WTC11 (cell line): ENCODE measurements at regions not wholly inside any gene's neighbourhood (a gene's known extent, or its start where the extent isn't known, plus 50 kb on each side); places are given as distances from the start of the nearest gene placed in this dataset.

ENCODE experiments used
- ATAC-seq: fragments of 200-7000 bp; cut with Tn5 transposase; 2 replicates; pipeline ENCODE4 v1.10.0; 2021; ENCODE audit warnings: mild to moderate bottlenecking, moderate library complexity
- CTCF ChIA-PET: fragments of 300-600 bp; sonication (Branson Sonifier 250); formaldehyde crosslinking; loops from one replicate; lab custom pipeline; 2021; ENCODE audit warnings: antibody characterized with exemption; lab: Charles Lee
- POLR2A ChIA-PET: fragments of 350-600 bp; sonication (Branson Sonifier 250); formaldehyde crosslinking; loops from one replicate; lab custom pipeline; 2021; ENCODE audit warnings: antibody characterized with exemption; lab: Charles Lee
- DNase-seq: peaks from one replicate; pipeline ENCODE4 v3.0.0; 2021; ENCODE audit warnings: low spot score
- H3K27ac Mint-ChIP-seq: 2 replicates; pipeline ENCODE4 v1.8.0; 2021; ENCODE audit warnings: mixed read lengths
- H3K27me3 Mint-ChIP-seq: 2 replicates; pipeline ENCODE4 v1.8.0; 2021; ENCODE audit warnings: low read depth, mild to moderate bottlenecking, moderate library complexity, mixed read lengths
- H3K36me3 Mint-ChIP-seq: 2 replicates; pipeline ENCODE4 v1.8.0; 2021; ENCODE audit warnings: mixed read lengths
- H3K4me1 Mint-ChIP-seq: 2 replicates; pipeline ENCODE4 v1.8.0; 2022; ENCODE audit warnings: mixed read lengths
- H3K4me3 Mint-ChIP-seq: 2 replicates; pipeline ENCODE4 v1.8.0; 2021; ENCODE audit warnings: mild to moderate bottlenecking, moderate library complexity, mixed read lengths
- H3K9me3 Mint-ChIP-seq: 2 replicates; pipeline ENCODE4 v1.8.0; 2021; ENCODE audit warnings: mixed read lengths
- ATF1 ChIP-seq: sonication (generic); formaldehyde crosslinking; IDR thresholded peaks from 2 replicates; pipeline ENCODE4 v1.8.1; 2023; ENCODE audit warnings: mild to moderate bottlenecking, moderate library complexity, missing genetic modification reagents
- CBFB ChIP-seq: sonication (generic); formaldehyde crosslinking; IDR thresholded peaks from 2 replicates; pipeline ENCODE4 v1.8.1; 2022; ENCODE audit warnings: mild to moderate bottlenecking, low read depth, missing genetic modification reagents
- GABPB1 ChIP-seq: sonication (generic); formaldehyde crosslinking; IDR thresholded peaks from 2 replicates; pipeline ENCODE4 v1.8.1; 2023; ENCODE audit warnings: mild to moderate bottlenecking, missing genetic modification reagents
- MXD4 ChIP-seq: fragments of 250-450 bp; sonication (Bioruptor Pico); IDR thresholded peaks from 2 replicates; pipeline ENCODE4 v1.8.0; 2021; ENCODE audit warnings: mild to moderate bottlenecking, moderate library complexity, borderline replicate concordance
- NFATC4 ChIP-seq: fragments of 250-450 bp; sonication (Bioruptor Pico); IDR thresholded peaks from 2 replicates; pipeline ENCODE4 v1.9.0; 2021; ENCODE audit warnings: mild to moderate bottlenecking
- NR2C2 ChIP-seq: sonication (generic); formaldehyde crosslinking; IDR thresholded peaks from 2 replicates; pipeline ENCODE4 v1.8.0; 2022; ENCODE audit warnings: mild to moderate bottlenecking, missing genetic modification reagents
- RORB ChIP-seq: fragments of 250-450 bp; sonication (Bioruptor Pico); IDR thresholded peaks from 2 replicates; pipeline ENCODE4 v1.9.0; 2021; ENCODE audit warnings: mild to moderate bottlenecking
- SMAD3 ChIP-seq: sonication (generic); formaldehyde crosslinking; IDR thresholded peaks from 2 replicates; pipeline ENCODE4 v1.8.0; 2022; ENCODE audit warnings: missing genetic modification reagents, mild to moderate bottlenecking, borderline replicate concordance
- TEAD4 ChIP-seq: sonication (generic); formaldehyde crosslinking; IDR thresholded peaks from 2 replicates; pipeline ENCODE4 v1.8.0; 2022; ENCODE audit warnings: mild to moderate bottlenecking, missing genetic modification reagents
- ZNF138 ChIP-seq: sonication (generic); formaldehyde crosslinking; conservative IDR thresholded peaks from 2 replicates; pipeline ENCODE4 v1.8.1; 2022; ENCODE audit warnings: mild to moderate bottlenecking, moderate library complexity, missing genetic modification reagents
- ZNF232 ChIP-seq: sonication (generic); formaldehyde crosslinking; IDR thresholded peaks from 2 replicates; pipeline ENCODE4 v1.8.0; 2022; ENCODE audit warnings: mild to moderate bottlenecking, missing genetic modification reagents
- TF ChIP-seq, protein P1 (sequence below): sonication (generic); formaldehyde crosslinking; IDR thresholded peaks from 2 replicates; pipeline ENCODE4 v1.8.0; 2023; ENCODE audit warnings: mild to moderate bottlenecking, missing genetic modification reagents
- TF ChIP-seq, protein P2 (sequence below): sonication (generic); formaldehyde crosslinking; IDR thresholded peaks from 2 replicates; pipeline ENCODE4 v1.8.1; 2022; ENCODE audit warnings: missing genetic modification reagents, borderline replicate concordance
- TF ChIP-seq, protein P3 (sequence below): sonication (generic); formaldehyde crosslinking; IDR thresholded peaks from 2 replicates; pipeline ENCODE4 v1.8.1; 2022; ENCODE audit warnings: low read depth, mild to moderate bottlenecking, moderate library complexity, missing genetic modification reagents, borderline replicate concordance
- TF ChIP-seq, protein P4 (sequence below): sonication (generic); formaldehyde crosslinking; IDR thresholded peaks from 2 replicates; pipeline ENCODE4 v1.8.1; 2022; ENCODE audit warnings: mild to moderate bottlenecking, moderate library complexity, missing genetic modification reagents
- TF ChIP-seq, protein P5 (sequence below): fragments of 250-450 bp; sonication (Bioruptor Pico); IDR thresholded peaks from 2 replicates; pipeline ENCODE4 v1.9.0; 2021; ENCODE audit warnings: mild to moderate bottlenecking
- TF ChIP-seq, protein P6 (sequence below): sonication (generic); formaldehyde crosslinking; IDR thresholded peaks from 2 replicates; pipeline ENCODE4 v1.8.1; 2022; ENCODE audit warnings: mild to moderate bottlenecking, missing genetic modification reagents, moderate library complexity, borderline replicate concordance
- TF ChIP-seq, protein P7 (sequence below): sonication (generic); formaldehyde crosslinking; IDR thresholded peaks from 2 replicates; pipeline ENCODE4 v1.8.0; 2022; ENCODE audit warnings: mild to moderate bottlenecking, missing genetic modification reagents
- TF ChIP-seq, protein P8 (sequence below): sonication (generic); formaldehyde crosslinking; IDR thresholded peaks from 2 replicates; pipeline ENCODE4 v1.8.1; 2023; ENCODE audit warnings: mild to moderate bottlenecking, missing genetic modification reagents, borderline replicate concordance

DNA sequence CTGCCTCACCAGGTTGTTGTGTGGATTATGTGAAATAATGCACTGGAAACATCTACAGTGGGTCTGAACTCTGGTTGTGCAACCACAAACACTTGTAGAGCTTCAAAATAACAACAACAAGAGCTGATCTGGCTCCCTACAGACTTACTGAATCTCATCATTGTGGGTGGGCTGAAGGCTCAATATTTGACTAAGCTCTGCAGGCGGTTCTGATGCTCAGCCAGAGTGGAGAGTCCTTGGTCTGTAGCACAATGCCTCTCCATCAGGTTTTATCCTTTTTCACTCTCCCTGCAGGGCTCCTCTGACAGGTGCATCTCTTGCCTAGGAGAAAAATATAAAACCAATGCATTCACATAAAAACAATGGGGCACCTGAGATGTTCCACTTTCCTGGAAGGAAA lies 456.3 kb upstream of the ONECUT1 start:
- Mint-ChIP-seq H3K4me1 (no peaks in the 10 kb centered on the region), H3K27ac (no peak overlapping the region), H3K27me3 (no peaks in the 10 kb centered on the region), H3K9me3 (peaks cover 16% of the 10 kb centered on the region), H3K36me3 (no peaks in the 10 kb centered on the region), H3K4me3 (no peak overlapping the region)
- no peak for ATAC-seq
- POLR2A ChIA-PET, result no interaction called here
- DNase-seq, result no peak
- CTCF ChIA-PET, result no interaction called here
- TF ChIP-seq, protein P1, sequence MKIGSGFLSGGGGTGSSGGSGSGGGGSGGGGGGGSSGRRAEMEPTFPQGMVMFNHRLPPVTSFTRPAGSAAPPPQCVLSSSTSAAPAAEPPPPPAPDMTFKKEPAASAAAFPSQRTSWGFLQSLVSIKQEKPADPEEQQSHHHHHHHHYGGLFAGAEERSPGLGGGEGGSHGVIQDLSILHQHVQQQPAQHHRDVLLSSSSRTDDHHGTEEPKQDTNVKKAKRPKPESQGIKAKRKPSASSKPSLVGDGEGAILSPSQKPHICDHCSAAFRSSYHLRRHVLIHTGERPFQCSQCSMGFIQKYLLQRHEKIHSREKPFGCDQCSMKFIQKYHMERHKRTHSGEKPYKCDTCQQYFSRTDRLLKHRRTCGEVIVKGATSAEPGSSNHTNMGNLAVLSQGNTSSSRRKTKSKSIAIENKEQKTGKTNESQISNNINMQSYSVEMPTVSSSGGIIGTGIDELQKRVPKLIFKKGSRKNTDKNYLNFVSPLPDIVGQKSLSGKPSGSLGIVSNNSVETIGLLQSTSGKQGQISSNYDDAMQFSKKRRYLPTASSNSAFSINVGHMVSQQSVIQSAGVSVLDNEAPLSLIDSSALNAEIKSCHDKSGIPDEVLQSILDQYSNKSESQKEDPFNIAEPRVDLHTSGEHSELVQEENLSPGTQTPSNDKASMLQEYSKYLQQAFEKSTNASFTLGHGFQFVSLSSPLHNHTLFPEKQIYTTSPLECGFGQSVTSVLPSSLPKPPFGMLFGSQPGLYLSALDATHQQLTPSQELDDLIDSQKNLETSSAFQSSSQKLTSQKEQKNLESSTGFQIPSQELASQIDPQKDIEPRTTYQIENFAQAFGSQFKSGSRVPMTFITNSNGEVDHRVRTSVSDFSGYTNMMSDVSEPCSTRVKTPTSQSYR (CRISPR knock-in tag), result no peak
- TF ChIP-seq, protein P2, sequence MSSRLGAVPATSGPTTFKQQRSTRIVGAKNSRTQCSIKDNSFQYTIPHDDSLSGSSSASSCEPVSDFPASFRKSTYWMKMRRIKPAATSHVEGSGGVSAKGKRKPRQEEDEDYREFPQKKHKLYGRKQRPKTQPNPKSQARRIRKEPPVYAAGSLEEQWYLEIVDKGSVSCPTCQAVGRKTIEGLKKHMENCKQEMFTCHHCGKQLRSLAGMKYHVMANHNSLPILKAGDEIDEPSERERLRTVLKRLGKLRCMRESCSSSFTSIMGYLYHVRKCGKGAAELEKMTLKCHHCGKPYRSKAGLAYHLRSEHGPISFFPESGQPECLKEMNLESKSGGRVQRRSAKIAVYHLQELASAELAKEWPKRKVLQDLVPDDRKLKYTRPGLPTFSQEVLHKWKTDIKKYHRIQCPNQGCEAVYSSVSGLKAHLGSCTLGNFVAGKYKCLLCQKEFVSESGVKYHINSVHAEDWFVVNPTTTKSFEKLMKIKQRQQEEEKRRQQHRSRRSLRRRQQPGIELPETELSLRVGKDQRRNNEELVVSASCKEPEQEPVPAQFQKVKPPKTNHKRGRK (CRISPR knock-in tag), result no peak
- TF ChIP-seq GABPB1 (no peak), SMAD3 (CRISPR knock-in tag) (no peak), TEAD4 (CRISPR knock-in tag) (no peak), ZNF138 (CRISPR knock-in tag) (no peak), CBFB (no peak), RORB (CRISPR knock-in tag) (no peak), NR2C2 (CRISPR knock-in tag) (no peak), MXD4 (CRISPR knock-in tag) (no peak), NFATC4 (no peak), ATF1 (CRISPR knock-in tag) (no peak), ZNF232 (CRISPR knock-in tag) (no peak)
- TF ChIP-seq, protein P3, sequence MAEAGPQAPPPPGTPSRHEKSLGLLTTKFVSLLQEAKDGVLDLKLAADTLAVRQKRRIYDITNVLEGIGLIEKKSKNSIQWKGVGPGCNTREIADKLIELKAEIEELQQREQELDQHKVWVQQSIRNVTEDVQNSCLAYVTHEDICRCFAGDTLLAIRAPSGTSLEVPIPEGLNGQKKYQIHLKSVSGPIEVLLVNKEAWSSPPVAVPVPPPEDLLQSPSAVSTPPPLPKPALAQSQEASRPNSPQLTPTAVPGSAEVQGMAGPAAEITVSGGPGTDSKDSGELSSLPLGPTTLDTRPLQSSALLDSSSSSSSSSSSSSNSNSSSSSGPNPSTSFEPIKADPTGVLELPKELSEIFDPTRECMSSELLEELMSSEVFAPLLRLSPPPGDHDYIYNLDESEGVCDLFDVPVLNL, result no peak
- TF ChIP-seq, protein P4, sequence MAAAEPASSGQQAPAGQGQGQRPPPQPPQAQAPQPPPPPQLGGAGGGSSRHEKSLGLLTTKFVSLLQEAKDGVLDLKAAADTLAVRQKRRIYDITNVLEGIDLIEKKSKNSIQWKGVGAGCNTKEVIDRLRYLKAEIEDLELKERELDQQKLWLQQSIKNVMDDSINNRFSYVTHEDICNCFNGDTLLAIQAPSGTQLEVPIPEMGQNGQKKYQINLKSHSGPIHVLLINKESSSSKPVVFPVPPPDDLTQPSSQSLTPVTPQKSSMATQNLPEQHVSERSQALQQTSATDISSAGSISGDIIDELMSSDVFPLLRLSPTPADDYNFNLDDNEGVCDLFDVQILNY, result no peak
- TF ChIP-seq, protein P5, sequence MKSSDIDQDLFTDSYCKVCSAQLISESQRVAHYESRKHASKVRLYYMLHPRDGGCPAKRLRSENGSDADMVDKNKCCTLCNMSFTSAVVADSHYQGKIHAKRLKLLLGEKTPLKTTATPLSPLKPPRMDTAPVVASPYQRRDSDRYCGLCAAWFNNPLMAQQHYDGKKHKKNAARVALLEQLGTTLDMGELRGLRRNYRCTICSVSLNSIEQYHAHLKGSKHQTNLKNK (CRISPR knock-in tag), result no peak
- TF ChIP-seq, protein P6, sequence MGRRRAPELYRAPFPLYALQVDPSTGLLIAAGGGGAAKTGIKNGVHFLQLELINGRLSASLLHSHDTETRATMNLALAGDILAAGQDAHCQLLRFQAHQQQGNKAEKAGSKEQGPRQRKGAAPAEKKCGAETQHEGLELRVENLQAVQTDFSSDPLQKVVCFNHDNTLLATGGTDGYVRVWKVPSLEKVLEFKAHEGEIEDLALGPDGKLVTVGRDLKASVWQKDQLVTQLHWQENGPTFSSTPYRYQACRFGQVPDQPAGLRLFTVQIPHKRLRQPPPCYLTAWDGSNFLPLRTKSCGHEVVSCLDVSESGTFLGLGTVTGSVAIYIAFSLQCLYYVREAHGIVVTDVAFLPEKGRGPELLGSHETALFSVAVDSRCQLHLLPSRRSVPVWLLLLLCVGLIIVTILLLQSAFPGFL (CRISPR knock-in tag), result no peak
- TF ChIP-seq, protein P7, sequence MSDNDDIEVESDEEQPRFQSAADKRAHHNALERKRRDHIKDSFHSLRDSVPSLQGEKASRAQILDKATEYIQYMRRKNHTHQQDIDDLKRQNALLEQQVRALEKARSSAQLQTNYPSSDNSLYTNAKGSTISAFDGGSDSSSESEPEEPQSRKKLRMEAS, result no peak
- TF ChIP-seq, protein P8, sequence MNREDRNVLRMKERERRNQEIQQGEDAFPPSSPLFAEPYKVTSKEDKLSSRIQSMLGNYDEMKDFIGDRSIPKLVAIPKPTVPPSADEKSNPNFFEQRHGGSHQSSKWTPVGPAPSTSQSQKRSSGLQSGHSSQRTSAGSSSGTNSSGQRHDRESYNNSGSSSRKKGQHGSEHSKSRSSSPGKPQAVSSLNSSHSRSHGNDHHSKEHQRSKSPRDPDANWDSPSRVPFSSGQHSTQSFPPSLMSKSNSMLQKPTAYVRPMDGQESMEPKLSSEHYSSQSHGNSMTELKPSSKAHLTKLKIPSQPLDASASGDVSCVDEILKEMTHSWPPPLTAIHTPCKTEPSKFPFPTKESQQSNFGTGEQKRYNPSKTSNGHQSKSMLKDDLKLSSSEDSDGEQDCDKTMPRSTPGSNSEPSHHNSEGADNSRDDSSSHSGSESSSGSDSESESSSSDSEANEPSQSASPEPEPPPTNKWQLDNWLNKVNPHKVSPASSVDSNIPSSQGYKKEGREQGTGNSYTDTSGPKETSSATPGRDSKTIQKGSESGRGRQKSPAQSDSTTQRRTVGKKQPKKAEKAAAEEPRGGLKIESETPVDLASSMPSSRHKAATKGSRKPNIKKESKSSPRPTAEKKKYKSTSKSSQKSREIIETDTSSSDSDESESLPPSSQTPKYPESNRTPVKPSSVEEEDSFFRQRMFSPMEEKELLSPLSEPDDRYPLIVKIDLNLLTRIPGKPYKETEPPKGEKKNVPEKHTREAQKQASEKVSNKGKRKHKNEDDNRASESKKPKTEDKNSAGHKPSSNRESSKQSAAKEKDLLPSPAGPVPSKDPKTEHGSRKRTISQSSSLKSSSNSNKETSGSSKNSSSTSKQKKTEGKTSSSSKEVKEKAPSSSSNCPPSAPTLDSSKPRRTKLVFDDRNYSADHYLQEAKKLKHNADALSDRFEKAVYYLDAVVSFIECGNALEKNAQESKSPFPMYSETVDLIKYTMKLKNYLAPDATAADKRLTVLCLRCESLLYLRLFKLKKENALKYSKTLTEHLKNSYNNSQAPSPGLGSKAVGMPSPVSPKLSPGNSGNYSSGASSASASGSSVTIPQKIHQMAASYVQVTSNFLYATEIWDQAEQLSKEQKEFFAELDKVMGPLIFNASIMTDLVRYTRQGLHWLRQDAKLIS (CRISPR knock-in tag), result no peak
